GM23338 (cell line): ENCODE measurements at regions not wholly inside any gene's neighbourhood (a gene's known extent, or its start where the extent isn't known, plus 50 kb on each side); places are given as distances from the start of the nearest gene placed in this dataset.

Experiments used
- ATAC-seq: fragments of 200-7000 bp; cut with Tn5 transposase; 3 replicates; pipeline ENCODE4 v1.9.1; 2020
- DNase-seq: peaks from one replicate; pipeline ENCODE4 v3.0.0-alpha.2; 2015; ENCODE audit warnings: low spot score
- H2AFZ ChIP-seq: fragments of 200-600 bp; sonication (generic); 2 replicates; pipeline ENCODE4 v1.8.0; 2016; ENCODE audit warnings: antibody characterized with exemption, mild to moderate bottlenecking, moderate library complexity
- H3F3A ChIP-seq: fragments of 200-600 bp; sonication (generic); replicated peaks from 2 replicates; pipeline ENCODE4 v1.8.0; 2017; ENCODE audit warnings: antibody characterized with exemption, mixed run types, low read depth
- H3K27ac ChIP-seq: fragments of 200-600 bp; sonication (generic); 2 replicates; pipeline ENCODE4 v1.6.1; 2016; ENCODE audit warnings: low read depth
- H3K27me3 ChIP-seq: fragments of 200-600 bp; sonication (generic); 2 replicates; pipeline ENCODE4 v1.8.0; 2016; ENCODE audit warnings: mild to moderate bottlenecking, mixed run types, moderate library complexity; ENCODE audit not compliant: insufficient read depth
- H3K36me3 ChIP-seq: fragments of 200-600 bp; sonication (generic); 2 replicates; pipeline ENCODE4 v1.8.0; 2016; ENCODE audit warnings: mild to moderate bottlenecking; ENCODE audit not compliant: insufficient read depth
- H3K4me1 ChIP-seq: fragments of 200-600 bp; sonication (generic); 2 replicates; pipeline ENCODE4 v1.8.0; 2016; ENCODE audit warnings: mild to moderate bottlenecking, moderate library complexity; ENCODE audit not compliant: insufficient read depth
- H3K4me2 ChIP-seq: fragments of 200-600 bp; sonication (generic); 2 replicates; pipeline ENCODE4 v1.7.1; 2017; ENCODE audit warnings: mixed run types
- H3K4me3 ChIP-seq: fragments of 200-600 bp; sonication (generic); 2 replicates; pipeline ENCODE4 v1.6.1; 2016; ENCODE audit warnings: mixed run types
- H3K79me2 ChIP-seq: fragments of 200-600 bp; sonication (generic); replicated peaks from 2 replicates; pipeline ENCODE4 v1.8.0; 2017; ENCODE audit warnings: mild to moderate bottlenecking; ENCODE audit not compliant: insufficient read depth
- H3K9me2 ChIP-seq: fragments of 200-600 bp; sonication (generic); 2 replicates; pipeline ENCODE4 v1.8.0; 2017; ENCODE audit not compliant: insufficient read depth
- H4K20me1 ChIP-seq: fragments of 200-600 bp; sonication (generic); replicated peaks from 2 replicates; pipeline ENCODE4 v1.8.0; 2017; ENCODE audit warnings: mild to moderate bottlenecking; ENCODE audit not compliant: insufficient read depth
- H3K27ac Mint-ChIP-seq: 2 replicates; pipeline ENCODE4 v1.8.0; 2020; ENCODE audit warnings: inconsistent platforms, mild to moderate bottlenecking, moderate library complexity, mixed read lengths
- H3K27me3 Mint-ChIP-seq: 3 replicates; pipeline ENCODE4 v1.8.0; 2022; ENCODE audit warnings: low read depth, mild to moderate bottlenecking, moderate library complexity, mixed read lengths, inconsistent platforms; ENCODE audit not compliant: insufficient read depth, poor library complexity
- H3K36me3 Mint-ChIP-seq: 3 replicates; pipeline ENCODE4 v1.8.0; 2021; ENCODE audit warnings: low read depth, mild to moderate bottlenecking, inconsistent platforms, moderate library complexity, mixed read lengths
- H3K4me1 Mint-ChIP-seq: 3 replicates; pipeline ENCODE4 v1.8.0; 2020; ENCODE audit warnings: mild to moderate bottlenecking, inconsistent platforms, mixed read lengths
- H3K4me3 Mint-ChIP-seq: 3 replicates; pipeline ENCODE4 v1.8.0; 2021; ENCODE audit warnings: moderate library complexity, mild to moderate bottlenecking, inconsistent platforms, mixed read lengths
- H3K9me3 Mint-ChIP-seq: 3 replicates; pipeline ENCODE4 v1.8.0; 2020; ENCODE audit warnings: moderate library complexity, mild to moderate bottlenecking, inconsistent platforms, mixed read lengths
- CREB1 ChIP-seq: fragments of 250-450 bp; sonication (Bioruptor Pico); IDR thresholded peaks from 2 replicates; pipeline ENCODE4 v1.5.0; 2020; ENCODE audit warnings: low read depth, mild to moderate bottlenecking, moderate library complexity
- CTCF ChIP-seq, 2 experiments: fragments of 200-600 bp in 1 of 2; sonication (generic) in 1 of 2; conservative IDR thresholded peaks; 2 replicates each; pipeline versions ENCODE4 v1.5.1 to v1.6.1; 2016 to 2017; ENCODE audit warnings: antibody characterized with exemption in 2 of 2, low read depth in 2 of 2, mild to moderate bottlenecking in 2 of 2, moderate library complexity in 1 of 2
- ETS1 ChIP-seq: IDR thresholded peaks from 2 replicates; pipeline ENCODE4 v1.6.1; 2016; ENCODE audit warnings: antibody characterized with exemption
- EZH2 ChIP-seq: fragments of 200-600 bp; sonication (generic); IDR thresholded peaks from one replicate; pipeline ENCODE4 v1.8.0; 2017; ENCODE audit warnings: antibody characterized with exemption, mild to moderate bottlenecking, low read depth; ENCODE audit not compliant: unreplicated experiment
- EZH2phosphoT487 ChIP-seq: fragments of 200-600 bp; sonication (generic); IDR thresholded peaks from one replicate; pipeline ENCODE4 v1.8.1; 2018; ENCODE audit warnings: antibody characterized with exemption; ENCODE audit not compliant: unreplicated experiment
- JUNB ChIP-seq: IDR thresholded peaks from one replicate; pipeline ENCODE4 v1.6.1; 2016; ENCODE audit warnings: antibody characterized with exemption; ENCODE audit not compliant: unreplicated experiment
- NANOG ChIP-seq: IDR thresholded peaks from 2 replicates; pipeline ENCODE4 v1.6.1; 2016; ENCODE audit warnings: antibody characterized with exemption, borderline replicate concordance
- POLR2AphosphoS5 ChIP-seq: IDR thresholded peaks from 2 replicates; pipeline ENCODE4 v1.6.1; 2016; ENCODE audit warnings: antibody characterized with exemption, low read depth
- REST ChIP-seq: IDR thresholded peaks from one replicate; pipeline ENCODE4 v1.6.1; 2018; ENCODE audit warnings: antibody characterized with exemption; ENCODE audit not compliant: unreplicated experiment
- STAT1 ChIP-seq: IDR thresholded peaks from one replicate; pipeline ENCODE4 v1.6.1; 2016; ENCODE audit warnings: antibody characterized with exemption; ENCODE audit not compliant: unreplicated experiment
- ZNF114 ChIP-seq: fragments of 250-450 bp; sonication (Bioruptor Pico); IDR thresholded peaks from 2 replicates; pipeline ENCODE4 v1.5.0; 2020; ENCODE audit warnings: mild to moderate bottlenecking, moderate library complexity
- ZNF331 ChIP-seq: fragments of 250-450 bp; sonication (Bioruptor Pico); IDR thresholded peaks from 2 replicates; pipeline ENCODE4 v1.5.0; 2020; ENCODE audit warnings: low read depth, mild to moderate bottlenecking, moderate library complexity

GRCh38 chr15:53829471-53829870 is 70.0 kb upstream of the WDR72 start:
- Mint-ChIP-seq H3K9me3 (peaks cover 15% of the 10 kb centered on the region), H3K4me3 (no peak overlapping the region), H3K4me1 (peaks cover 26% of the 10 kb centered on the region), H3K27ac (no peak overlapping the region), H3K27me3 (no peaks in the 10 kb centered on the region), H3K36me3 (peaks cover 11% of the 10 kb centered on the region)
- no peaks in the 10 kb centered on the region for H4K20me1 ChIP-seq
- no peaks in the 10 kb centered on the region for H3F3A ChIP-seq
- H2AFZ ChIP-seq, result no peak overlapping the region
- 0 out of 2 replicates have a peak, but pooled peaks cover 8% of the 10 kb centered on the region for H3K9me2 ChIP-seq
- H3K4me1 ChIP-seq, result peaks cover 31% of the 10 kb centered on the region
- H3K4me2 ChIP-seq, result no peak overlapping the region
- no peaks in the 10 kb centered on the region for H3K27me3 ChIP-seq
- DNase-seq (no peak), ATAC-seq (no peak)
- H3K79me2 ChIP-seq, result no peaks in the 10 kb centered on the region
- H3K36me3 ChIP-seq, result no peaks in the 10 kb centered on the region
- no peak overlapping the region for H3K4me3 ChIP-seq
- no peak for TF ChIP-seq ETS1
- TF ChIP-seq REST, result no peak
- no peak overlapping the region for H3K27ac ChIP-seq

- no peak overlapping the region for H3K4me3 Mint-ChIP-seq
- H4K20me1 ChIP-seq, result no peaks in the 10 kb centered on the region
- H3K4me1 Mint-ChIP-seq, result peaks cover 14% of the 10 kb centered on the region
- H3K79me2 ChIP-seq, result no peaks in the 10 kb centered on the region
- ATAC-seq (no peak), DNase-seq (no peak)
- H3K36me3 ChIP-seq, result 0 out of 2 replicates have a peak, but pooled peaks cover 5% of the 10 kb centered on the region
- H3K27ac ChIP-seq, result no peak overlapping the region
- 0 out of 2 replicates have a peak, but pooled peaks cover 8% of the 10 kb centered on the region for H3K9me2 ChIP-seq
- H2AFZ ChIP-seq, result no peak overlapping the region
- peaks cover 30% of the 10 kb centered on the region for H3K9me3 Mint-ChIP-seq
- H3K4me1 ChIP-seq, result peaks cover 21% of the 10 kb centered on the region
- H3K36me3 Mint-ChIP-seq, result peaks cover 22% of the 10 kb centered on the region
- H3K27me3 ChIP-seq, result no peaks in the 10 kb centered on the region
- H3K27me3 Mint-ChIP-seq, result no peaks in the 10 kb centered on the region
- H3K4me2 ChIP-seq, result no peak overlapping the region
- H3K4me3 ChIP-seq, result no peak overlapping the region
- H3F3A ChIP-seq, result no peaks in the 10 kb centered on the region
- H3K27ac Mint-ChIP-seq, result no peak overlapping the region
- TF ChIP-seq REST, result no peak
- TF ChIP-seq ZNF114 (CRISPR knock-in tag), result no peak
- no peak for TF ChIP-seq POLR2AphosphoS5
- TF ChIP-seq ZNF331 (CRISPR knock-in tag), result no peak
- no peak for TF ChIP-seq ETS1
- no peak for TF ChIP-seq EZH2phosphoT487
- TF ChIP-seq JUNB, result no peak
- TF ChIP-seq NANOG, result no peak
- TF ChIP-seq STAT1, result no peak
- TF ChIP-seq CREB1 (CRISPR knock-in tag), result no peak
- TF ChIP-seq CTCF (conservative IDR thresholded peaks at IDR 0.05; ENCODE audit: low read depth in 2 of 2), result no peak
- TF ChIP-seq EZH2, result no peak
Observed at GRCh38 chr15:53827355-53827754, 67.9 kb upstream of the WDR72 start.
